ENCODE measurements at regions not wholly inside any gene's neighbourhood (a gene's known extent, or its start where the extent isn't known, plus 50 kb on each side); places are given as distances from the start of the nearest gene placed in this dataset.

GRCh38 chr2:187250137-187250536, 197.9 kb downstream of the CALCRL start:
- H3K27me3 ChIP-seq (ENCODE audit: insufficient read depth, low read length) = no peaks in the 10 kb centered on the region
- H3K9ac ChIP-seq (ENCODE audit: low read length) = no peak overlapping the region
- H2AFZ ChIP-seq (ENCODE audit: low read length) = no peak overlapping the region
- no peaks in the 10 kb centered on the region for H3K4me1 ChIP-seq (ENCODE audit: insufficient read depth, low read length, severe bottlenecking)
- H3K27ac ChIP-seq (ENCODE audit: low read depth, low read length, poor library complexity, severe bottlenecking) = no peak overlapping the region
- no peaks in the 10 kb centered on the region for H3K79me2 ChIP-seq (ENCODE audit: insufficient read depth, low read length)
- no peaks in the 10 kb centered on the region for H3K36me3 ChIP-seq (ENCODE audit: insufficient read depth, low read length)
- no peaks in the 10 kb centered on the region for H3K9me2 ChIP-seq (ENCODE audit: low read depth, low read length)
- H3K4me3 ChIP-seq (ENCODE audit: low read depth, low read length, poor library complexity, severe bottlenecking) = no peak overlapping the region
- TF ChIP-seq EZH2 (IDR thresholded peaks at IDR 0.05; ENCODE audit: borderline replicate concordance, low read length) (no peak), CTCF (IDR thresholded peaks at IDR 0.05; ENCODE audit: low read length) (no peak)
- no peaks in the 10 kb centered on the region for H4K20me1 ChIP-seq (ENCODE audit: insufficient read depth, low read length)
- no peaks in the 10 kb centered on the region for H3F3A ChIP-seq (ENCODE audit: insufficient read depth, low read length)
- no peak overlapping the region for H3K4me2 ChIP-seq (ENCODE audit: low read length)
- H3K9me3 ChIP-seq (ENCODE audit: low read length) = no peaks in the 10 kb centered on the region

GRCh38 chr2:187233811-187234210, 214.2 kb downstream of the CALCRL start:
- no peak overlapping the region for H3K4me2 ChIP-seq (ENCODE audit: low read length)
- H3K79me2 ChIP-seq (ENCODE audit: insufficient read depth, low read length) = no peaks in the 10 kb centered on the region
- H3K36me3 ChIP-seq (ENCODE audit: insufficient read depth, low read length) = no peaks in the 10 kb centered on the region
- no peak overlapping the region for H3K9ac ChIP-seq (ENCODE audit: low read length)
- no peak overlapping the region for H3K27ac ChIP-seq (ENCODE audit: low read depth, low read length, poor library complexity, severe bottlenecking)
- H3K9me2 ChIP-seq (ENCODE audit: low read depth, low read length) = no peaks in the 10 kb centered on the region
- H3K27me3 ChIP-seq (ENCODE audit: insufficient read depth, low read length) = no peaks in the 10 kb centered on the region
- no peaks in the 10 kb centered on the region for H3K4me1 ChIP-seq (ENCODE audit: insufficient read depth, low read length, severe bottlenecking)
- no peak overlapping the region for H2AFZ ChIP-seq (ENCODE audit: low read length)
- TF ChIP-seq EZH2 (IDR thresholded peaks at IDR 0.05; ENCODE audit: borderline replicate concordance, low read length) (no peak), CTCF (IDR thresholded peaks at IDR 0.05; ENCODE audit: low read length) (no peak)
- no peaks in the 10 kb centered on the region for H4K20me1 ChIP-seq (ENCODE audit: insufficient read depth, low read length)
- H3K9me3 ChIP-seq (ENCODE audit: low read length) = no peaks in the 10 kb centered on the region
- H3F3A ChIP-seq (ENCODE audit: insufficient read depth, low read length) = no peaks in the 10 kb centered on the region
- H3K4me3 ChIP-seq (ENCODE audit: low read depth, low read length, poor library complexity, severe bottlenecking) = no peak overlapping the region

GRCh38 chr2:187232749-187233148, 215.3 kb downstream of the CALCRL start:
- H3K36me3 ChIP-seq (ENCODE audit: insufficient read depth, low read length) = no peaks in the 10 kb centered on the region
- no peaks in the 10 kb centered on the region for H3K9me3 ChIP-seq (ENCODE audit: low read length)
- no peak overlapping the region for H3K4me3 ChIP-seq (ENCODE audit: low read depth, low read length, poor library complexity, severe bottlenecking)
- no peaks in the 10 kb centered on the region for H3K9me2 ChIP-seq (ENCODE audit: low read depth, low read length)
- no peaks in the 10 kb centered on the region for H4K20me1 ChIP-seq (ENCODE audit: insufficient read depth, low read length)
- H2AFZ ChIP-seq (ENCODE audit: low read length) = no peak overlapping the region
- no peak overlapping the region for H3K27ac ChIP-seq (ENCODE audit: low read depth, low read length, poor library complexity, severe bottlenecking)
- no peak overlapping the region for H3K4me2 ChIP-seq (ENCODE audit: low read length)
- no peaks in the 10 kb centered on the region for H3F3A ChIP-seq (ENCODE audit: insufficient read depth, low read length)
- no peaks in the 10 kb centered on the region for H3K4me1 ChIP-seq (ENCODE audit: insufficient read depth, low read length, severe bottlenecking)
- no peaks in the 10 kb centered on the region for H3K27me3 ChIP-seq (ENCODE audit: insufficient read depth, low read length)
- TF ChIP-seq EZH2 (IDR thresholded peaks at IDR 0.05; ENCODE audit: borderline replicate concordance, low read length) (no peak), CTCF (IDR thresholded peaks at IDR 0.05; ENCODE audit: low read length) (no peak)
- no peaks in the 10 kb centered on the region for H3K79me2 ChIP-seq (ENCODE audit: insufficient read depth, low read length)
- H3K9ac ChIP-seq (ENCODE audit: low read length) = no peak overlapping the region
